ENCODE measurements at regions not wholly inside any gene's neighbourhood (a gene's known extent, or its start where the extent isn't known, plus 50 kb on each side); places are given as distances from the start of the nearest gene placed in this dataset.

DNA sequence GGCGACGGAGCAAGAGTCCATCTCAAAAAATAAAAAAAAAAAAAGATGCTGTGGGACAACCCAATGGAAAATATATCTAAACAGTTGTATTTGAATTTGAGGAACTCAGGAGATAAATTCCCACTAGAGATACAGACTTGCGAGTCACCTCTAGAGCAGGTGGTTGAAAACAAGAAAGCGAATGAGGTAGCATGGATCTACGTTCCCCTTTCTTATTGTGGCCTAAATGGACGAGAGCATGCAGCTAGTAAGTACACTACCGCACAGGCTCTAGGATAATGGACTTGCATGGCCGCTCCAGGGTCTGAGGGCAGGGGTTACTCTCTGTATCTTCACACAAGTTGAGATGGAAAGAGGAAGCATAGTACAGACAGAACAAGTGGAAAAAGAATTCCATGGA lies 63.5 kb upstream of the TGFBR2 start:
- peaks cover 11% of the 10 kb centered on the region for H3K4me1 Mint-ChIP-seq (ENCODE audit: low read depth)
- DNase-seq (ENCODE audit: low spot score, unreplicated experiment) = no peak
- no peaks in the 10 kb centered on the region for H3K9me3 Mint-ChIP-seq (ENCODE audit: low read depth)
- H3K27me3 Mint-ChIP-seq = no peaks in the 10 kb centered on the region
- H3K27ac Mint-ChIP-seq = no peak overlapping the region
- no peak for TF ChIP-seq CTCF (IDR thresholded peaks at IDR 0.05; ENCODE audit: unreplicated experiment)
- H3K4me3 Mint-ChIP-seq (ENCODE audit: low read depth) = no peak overlapping the region
- H3K36me3 Mint-ChIP-seq (ENCODE audit: insufficient read depth) = no peaks in the 10 kb centered on the region

- Mint-ChIP-seq H3K27ac (no peak overlapping the region), H3K9me3 (ENCODE audit: low read depth) (no peaks in the 10 kb centered on the region), H3K4me3 (ENCODE audit: low read depth) (no peak overlapping the region), H3K4me1 (ENCODE audit: low read depth) (no peaks in the 10 kb centered on the region), H3K27me3 (no peaks in the 10 kb centered on the region), H3K36me3 (ENCODE audit: insufficient read depth) (no peaks in the 10 kb centered on the region)
- no peak for TF ChIP-seq CTCF (IDR thresholded peaks at IDR 0.05; ENCODE audit: unreplicated experiment)
- no peak for DNase-seq (ENCODE audit: low spot score, unreplicated experiment)
These were observed 61.6 kb upstream of the TGFBR2 start for GRCh38 chr3:30544812-30545211.

DNA sequence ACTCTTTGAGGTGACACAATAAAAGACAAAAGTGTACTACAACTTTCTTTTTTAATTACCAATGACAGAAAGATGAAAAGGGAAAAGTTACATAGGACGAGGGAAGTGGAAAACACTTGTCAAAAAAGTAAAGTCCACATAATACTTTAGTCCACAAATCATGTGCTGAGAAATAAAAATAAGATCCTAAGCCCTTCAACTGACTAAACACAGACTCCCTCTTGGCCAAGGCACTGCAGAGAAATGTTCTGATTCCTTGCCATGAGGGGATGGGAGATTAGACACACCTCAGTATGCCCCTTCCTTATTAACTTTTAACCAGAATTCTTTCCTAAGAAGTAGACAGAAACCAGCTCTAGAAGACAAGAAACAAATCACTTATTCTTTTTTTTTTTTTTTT lies 59.5 kb upstream of the TGFBR2 start:
- H3K4me3 Mint-ChIP-seq (ENCODE audit: low read depth) = no peak overlapping the region
- H3K27me3 Mint-ChIP-seq = no peaks in the 10 kb centered on the region
- H3K9me3 Mint-ChIP-seq (ENCODE audit: low read depth) = no peaks in the 10 kb centered on the region
- no peak overlapping the region for H3K27ac Mint-ChIP-seq
- no peak for TF ChIP-seq CTCF (IDR thresholded peaks at IDR 0.05; ENCODE audit: unreplicated experiment)
- DNase-seq (ENCODE audit: low spot score, unreplicated experiment) = no peak
- H3K4me1 Mint-ChIP-seq (ENCODE audit: low read depth) = peaks cover 7% of the 10 kb centered on the region
- no peaks in the 10 kb centered on the region for H3K36me3 Mint-ChIP-seq (ENCODE audit: insufficient read depth)

- no peaks in the 10 kb centered on the region for H3K27me3 Mint-ChIP-seq
- H3K36me3 Mint-ChIP-seq (ENCODE audit: insufficient read depth) = no peaks in the 10 kb centered on the region
- TF ChIP-seq CTCF (IDR thresholded peaks at IDR 0.05; ENCODE audit: unreplicated experiment) = no peak
- H3K4me1 Mint-ChIP-seq (ENCODE audit: low read depth) = peaks cover 7% of the 10 kb centered on the region
- no peaks in the 10 kb centered on the region for H3K9me3 Mint-ChIP-seq (ENCODE audit: low read depth)
- H3K27ac Mint-ChIP-seq = no peak overlapping the region
- H3K4me3 Mint-ChIP-seq (ENCODE audit: low read depth) = no peak overlapping the region
- no peak for DNase-seq (ENCODE audit: low spot score, unreplicated experiment)
These were observed 58.7 kb upstream of the TGFBR2 start for GRCh38 chr3:30547716-30548115.

- H3K4me3 Mint-ChIP-seq (ENCODE audit: low read depth) = no peak overlapping the region
- TF ChIP-seq CTCF (IDR thresholded peaks at IDR 0.05; ENCODE audit: unreplicated experiment) = no peak
- DNase-seq (ENCODE audit: low spot score, unreplicated experiment) = no peak
- no peak overlapping the region for H3K27ac Mint-ChIP-seq
- H3K4me1 Mint-ChIP-seq (ENCODE audit: low read depth) = peaks cover 7% of the 10 kb centered on the region
- H3K27me3 Mint-ChIP-seq = no peaks in the 10 kb centered on the region
- no peaks in the 10 kb centered on the region for H3K9me3 Mint-ChIP-seq (ENCODE audit: low read depth)
- no peaks in the 10 kb centered on the region for H3K36me3 Mint-ChIP-seq (ENCODE audit: insufficient read depth)
These were observed 57.8 kb upstream of the TGFBR2 start for GRCh38 chr3:30548600-30548999.
